D341Med (cell line): ENCODE measurements at regions not wholly inside any gene's neighbourhood (a gene's known extent, or its start where the extent isn't known, plus 50 kb on each side); places are given as distances from the start of the nearest gene placed in this dataset.
A peak's percentile ranks its signal among the peaks of the same experiment; 100 is the strongest.
"Not testable (repeated sequence)": the region's sequence is repeated elsewhere in the genome, so short reads cannot be mapped to it uniquely, and the experiment has no call there.

Experiments used
- DNase-seq: peaks from one replicate; pipeline ENCODE4 v3.0.0; 2012; ENCODE audit warnings: low spot score

DNA sequence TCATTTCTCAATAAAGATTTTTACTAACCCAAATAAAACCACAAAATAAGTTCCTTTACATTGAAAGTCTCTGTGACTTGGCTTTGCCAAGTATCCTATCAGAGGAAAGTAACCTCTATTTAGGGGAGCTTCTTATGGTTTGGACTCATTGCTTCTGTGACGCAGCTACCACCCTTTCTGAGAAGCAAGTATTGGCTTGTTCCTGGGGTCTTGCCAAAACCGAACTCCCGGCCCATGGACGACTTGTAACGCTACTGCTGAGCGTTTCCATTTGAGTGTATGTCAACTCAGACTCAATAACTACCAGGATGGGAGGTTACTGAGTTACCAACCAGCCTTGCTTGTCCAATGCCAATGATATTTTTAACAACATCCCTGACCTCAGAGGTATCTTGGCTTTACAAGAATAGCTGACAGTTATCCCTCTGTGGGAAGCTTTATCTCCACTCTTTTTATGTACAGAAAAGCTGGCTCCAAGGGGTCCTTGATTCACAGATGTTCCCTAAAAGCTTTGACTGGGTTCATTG, 911.9 kb downstream of the TTLL7 start:
- DNase-seq, result no peak

DNA sequence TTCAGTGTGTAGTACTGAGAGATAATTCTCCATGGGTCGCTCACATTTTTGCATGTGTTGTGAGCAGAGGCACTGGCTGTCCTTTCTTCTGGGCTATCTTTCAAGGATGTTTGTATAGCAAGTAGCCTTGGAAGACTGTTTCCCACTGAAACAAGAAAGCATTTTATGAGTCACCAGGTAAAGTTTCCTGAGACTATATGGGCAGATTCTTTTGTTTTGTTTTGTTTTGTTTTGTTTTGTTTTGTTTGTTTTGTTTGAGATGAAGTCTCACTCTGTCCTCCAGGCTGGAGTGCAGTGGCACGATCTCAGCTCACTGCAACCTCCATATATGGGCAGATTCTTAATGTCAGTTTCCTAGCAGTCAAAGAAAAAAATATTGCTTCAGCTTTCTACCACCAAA, 912.6 kb downstream of the TTLL7 start:
- no peak for DNase-seq

DNA sequence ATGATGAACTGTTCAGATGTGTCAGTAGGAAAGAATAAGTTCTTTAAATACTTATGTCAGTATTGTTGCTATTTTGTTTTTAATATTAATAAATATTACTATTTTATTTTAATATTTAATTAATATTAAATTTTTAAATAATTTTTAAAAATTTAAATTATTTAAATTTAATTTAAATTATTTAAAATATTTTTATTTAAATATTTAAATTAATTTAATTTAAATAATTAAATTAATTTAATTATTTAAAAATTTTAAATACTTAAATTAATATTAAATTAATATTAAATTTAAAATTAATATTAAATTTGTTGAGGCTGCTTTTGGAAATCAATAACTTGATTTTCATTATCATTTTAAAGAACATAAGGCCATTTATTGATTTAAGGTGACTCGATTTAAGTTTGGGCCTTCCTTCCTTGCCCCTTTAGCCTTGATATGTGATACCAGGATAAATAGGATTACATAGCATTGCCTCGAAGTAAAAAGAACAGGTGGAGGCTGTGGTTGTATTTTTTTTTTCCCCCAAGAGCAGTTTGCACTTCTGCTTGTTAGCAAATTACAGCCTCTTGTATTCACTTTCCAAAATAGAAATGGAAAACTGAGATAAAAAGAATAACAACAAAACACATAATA, 915.2 kb downstream of the TTLL7 start:
- DNase-seq, result no peak

DNA sequence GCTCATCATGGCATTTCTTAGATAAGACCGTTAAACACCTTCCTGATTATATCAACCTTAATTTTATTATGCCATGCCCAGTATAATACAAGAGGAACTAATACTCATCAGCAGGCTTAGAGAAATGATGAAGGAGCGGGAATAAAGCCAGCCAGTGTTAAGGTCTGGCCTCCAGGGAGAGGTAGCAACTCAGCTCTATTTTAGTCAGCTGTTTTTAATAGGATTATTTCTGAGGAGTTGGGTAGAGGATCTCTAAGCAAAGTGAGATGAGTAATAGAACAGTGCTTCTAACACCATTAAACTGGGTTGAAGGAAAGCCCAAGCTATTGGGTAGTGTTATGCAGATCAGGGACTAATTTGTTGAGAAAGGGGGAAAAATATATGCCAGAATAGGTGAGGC, 921.5 kb downstream of the TTLL7 start:
- peak; percentile 50 for DNase-seq

DNA sequence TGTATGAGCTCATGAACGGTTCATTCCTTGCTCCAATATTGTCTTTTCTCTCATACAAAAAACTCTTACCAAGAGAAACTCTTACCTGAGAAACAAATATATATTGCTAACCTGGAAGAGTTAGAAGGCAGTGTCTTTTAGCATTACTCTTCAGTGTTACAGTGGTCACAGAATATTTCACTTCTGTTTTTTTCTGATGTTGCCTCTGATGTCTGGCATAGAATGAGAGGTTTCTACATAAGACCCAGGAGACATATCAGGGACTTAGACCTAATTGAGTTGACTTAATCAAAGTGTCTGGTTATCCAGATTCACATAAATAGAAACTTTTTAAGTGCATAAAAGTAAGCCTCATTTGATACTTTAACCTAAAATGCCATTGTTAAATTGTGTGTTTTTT, 923.8 kb downstream of the TTLL7 start:
- no peak for DNase-seq

DNA sequence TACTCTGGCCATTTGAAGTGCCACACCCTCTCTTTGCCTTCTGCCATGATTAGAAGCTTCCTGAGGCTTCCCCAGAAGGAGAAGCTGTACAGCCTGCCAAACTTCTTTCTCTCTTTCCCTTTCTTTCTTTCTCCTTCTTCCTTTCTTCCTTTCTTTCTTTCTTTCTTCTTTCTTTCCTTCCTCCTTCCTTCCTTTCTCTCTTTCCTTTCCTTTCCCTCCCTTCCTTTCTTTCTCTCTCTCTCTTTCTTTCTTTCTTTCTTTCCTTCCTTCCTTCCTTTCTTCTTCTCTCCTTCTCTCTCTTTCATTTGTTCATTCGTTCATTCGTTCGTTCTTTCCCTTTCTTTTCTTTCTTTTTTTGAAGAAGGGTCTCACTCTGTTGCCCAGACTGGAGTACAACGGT, 931.0 kb downstream of the TTLL7 start:
- no peak for DNase-seq

DNA sequence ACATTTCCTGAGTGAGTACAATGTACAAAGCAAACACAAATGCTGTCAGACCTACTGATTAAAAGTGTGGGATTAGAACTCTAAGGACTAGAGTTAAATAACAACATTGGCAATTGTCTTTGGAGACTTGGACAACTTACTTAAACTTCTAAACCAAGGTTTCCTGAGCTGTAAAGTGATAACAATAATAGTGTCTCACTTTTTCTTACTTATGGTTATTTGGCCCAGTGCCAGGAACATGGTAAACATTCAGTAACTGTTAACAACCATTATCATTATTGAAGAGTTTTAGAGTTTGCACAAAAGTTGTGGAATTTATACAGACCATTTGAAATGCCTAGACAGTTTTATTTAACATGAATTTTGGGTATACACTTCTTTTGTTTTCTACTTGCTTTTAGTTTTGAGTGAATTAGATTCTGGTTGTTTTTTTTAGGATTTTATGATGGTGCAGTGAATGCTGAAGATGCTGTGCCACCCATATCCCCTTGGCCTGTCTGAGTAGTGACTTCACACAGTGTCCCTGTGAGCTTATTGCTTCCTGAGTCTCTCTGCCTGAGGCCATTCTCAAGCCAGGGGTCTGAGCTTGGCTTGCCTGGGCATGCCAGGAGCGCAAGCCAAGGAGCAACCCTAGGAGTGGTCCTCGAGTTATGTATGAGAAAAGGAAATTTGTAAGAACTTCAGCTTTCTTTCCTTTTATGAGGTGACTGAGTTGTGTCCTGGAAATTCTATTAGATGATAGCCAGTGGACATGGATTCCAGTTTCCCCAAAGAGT, 932.8 kb downstream of the TTLL7 start:
- no peak for DNase-seq

DNA sequence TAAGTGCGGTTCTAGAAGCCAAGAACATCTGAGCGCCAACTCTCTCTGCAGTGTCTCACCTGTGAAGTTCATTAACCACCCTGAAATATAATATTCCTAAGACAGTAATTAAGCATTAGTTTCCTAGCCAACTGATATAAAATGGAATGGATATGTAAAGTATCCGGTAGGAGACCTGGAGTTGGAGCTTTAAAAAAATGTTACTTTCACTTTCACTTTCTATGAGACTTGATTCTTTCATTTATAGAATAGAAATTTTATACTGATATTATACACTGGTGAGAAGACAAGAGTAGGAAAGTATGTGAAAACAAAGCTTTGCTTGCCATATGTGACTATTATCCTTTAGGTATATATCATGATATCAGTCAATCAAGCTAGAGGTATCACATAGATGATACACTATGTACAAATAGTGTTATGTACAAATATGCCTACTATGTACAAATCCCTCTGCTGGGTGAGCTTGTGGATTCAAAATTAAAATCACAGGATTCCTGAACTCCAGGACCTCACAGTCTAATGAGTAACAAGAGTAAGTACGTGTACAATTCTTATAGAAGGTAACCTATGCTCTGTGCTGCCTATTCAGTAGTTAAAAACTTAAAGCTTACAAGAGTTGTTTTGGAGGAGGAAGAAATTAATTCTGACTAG, 934.2 kb downstream of the TTLL7 start:
- DNase-seq, result no peak

DNA sequence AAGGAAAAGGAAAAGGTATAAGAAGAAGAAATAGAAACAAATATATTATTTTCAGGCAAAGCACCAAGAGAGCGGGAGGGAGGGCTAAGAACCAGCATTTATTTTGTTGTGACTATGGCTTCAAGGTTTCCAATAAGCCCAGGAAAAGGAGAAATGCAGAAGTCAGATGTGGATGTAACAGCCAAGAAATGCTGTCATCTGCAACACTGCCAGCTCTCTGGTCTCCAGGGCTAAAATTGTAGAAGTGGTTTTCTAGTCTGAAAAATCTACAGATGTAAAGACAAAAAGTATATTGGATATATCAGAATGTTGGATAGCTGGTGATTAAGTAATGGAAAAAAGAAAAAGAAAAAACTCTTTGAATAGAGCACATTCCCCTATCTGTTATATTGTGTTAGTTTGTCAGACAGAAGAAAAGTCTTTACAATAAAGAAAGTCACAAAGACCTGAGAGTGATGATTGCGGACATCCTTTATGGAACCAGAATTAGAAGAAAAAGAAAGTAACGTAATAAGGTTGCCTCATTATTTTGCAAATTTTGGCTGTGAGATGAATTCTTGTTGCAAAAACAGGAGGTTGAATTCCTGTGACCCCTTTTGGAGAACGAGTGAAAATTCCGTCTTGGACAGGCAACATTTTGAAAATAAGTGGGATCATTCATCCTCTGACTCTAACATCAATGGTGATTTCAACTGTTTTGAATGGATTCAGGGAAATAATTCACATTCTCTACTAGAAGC, 938.1 kb downstream of the TTLL7 start:
- DNase-seq, result no peak

DNA sequence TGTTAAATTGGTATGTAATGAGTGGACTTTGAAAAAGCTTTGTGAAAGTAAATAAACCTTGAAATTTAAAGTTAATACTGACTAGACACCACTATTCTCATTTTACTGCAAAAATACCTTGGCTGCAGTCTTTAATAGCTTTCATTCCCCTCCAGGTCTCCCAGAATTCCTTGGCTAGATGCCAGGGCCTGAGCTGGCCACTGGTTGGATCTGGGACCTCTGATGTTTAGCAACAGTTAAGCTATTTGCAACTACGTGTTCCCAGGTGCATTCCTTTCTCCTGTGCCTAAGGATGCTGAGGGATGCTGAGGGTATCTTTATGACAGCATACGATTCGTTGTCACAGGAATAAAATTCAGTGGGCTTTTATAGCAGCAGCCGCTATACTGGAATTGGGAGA, 938.7 kb downstream of the TTLL7 start:
- DNase-seq, result no peak

DNA sequence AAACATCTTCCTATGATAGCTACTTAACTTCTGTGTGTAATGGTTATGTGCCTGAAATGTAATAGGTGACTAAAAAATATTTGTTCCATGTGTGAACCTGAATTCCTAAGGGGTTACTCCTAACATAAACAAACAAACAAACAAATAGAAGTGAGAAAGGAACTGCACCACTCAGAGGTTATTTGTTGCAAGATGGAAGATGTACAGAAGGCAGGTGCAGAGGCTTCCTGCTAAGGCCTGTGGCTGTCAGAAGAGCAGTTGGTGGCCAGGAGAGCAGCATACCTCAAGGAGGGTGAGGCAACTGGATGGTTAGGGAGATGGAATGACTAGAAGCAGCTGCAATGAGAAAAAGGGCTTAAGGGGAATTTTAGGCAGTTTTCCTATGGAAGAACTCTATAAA, 940.6 kb downstream of the TTLL7 start:
- no peak for DNase-seq

DNA sequence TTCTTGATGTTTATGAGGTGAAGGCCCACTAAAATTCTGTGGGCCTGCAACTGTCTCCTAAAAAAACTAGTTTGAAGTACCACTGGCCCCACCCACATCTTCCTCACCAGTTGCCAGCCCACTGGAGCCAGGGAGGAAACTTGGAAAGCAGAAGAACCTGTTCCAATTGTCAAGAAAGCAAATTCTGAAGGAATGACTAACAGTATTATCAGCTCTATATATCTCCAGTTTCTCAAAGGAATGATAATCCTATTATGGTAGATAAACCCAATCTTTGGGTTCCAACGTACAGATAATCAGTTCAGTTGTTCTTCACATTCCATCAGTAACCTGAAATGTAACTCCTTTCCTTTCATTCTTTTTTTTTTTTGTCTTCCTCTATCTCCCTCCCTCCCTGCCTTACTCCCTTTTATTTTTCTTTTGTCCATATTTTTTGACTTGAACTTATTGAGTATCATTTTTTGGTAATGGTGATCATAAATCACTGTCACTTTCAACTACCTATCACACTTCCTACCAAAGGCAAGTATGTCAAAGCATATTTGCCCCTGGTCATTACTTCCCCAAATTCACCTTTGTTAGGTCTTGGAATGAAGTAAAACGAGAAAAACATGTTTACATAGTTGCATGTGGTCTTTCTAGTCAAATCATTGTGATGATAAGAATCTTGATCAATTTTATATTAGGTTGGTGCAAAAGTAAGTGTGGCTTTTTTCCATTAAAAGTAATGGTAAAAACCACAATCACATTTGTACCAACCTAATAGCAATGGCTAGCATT, 943.4 kb downstream of the TTLL7 start:
- no peak for DNase-seq

DNA sequence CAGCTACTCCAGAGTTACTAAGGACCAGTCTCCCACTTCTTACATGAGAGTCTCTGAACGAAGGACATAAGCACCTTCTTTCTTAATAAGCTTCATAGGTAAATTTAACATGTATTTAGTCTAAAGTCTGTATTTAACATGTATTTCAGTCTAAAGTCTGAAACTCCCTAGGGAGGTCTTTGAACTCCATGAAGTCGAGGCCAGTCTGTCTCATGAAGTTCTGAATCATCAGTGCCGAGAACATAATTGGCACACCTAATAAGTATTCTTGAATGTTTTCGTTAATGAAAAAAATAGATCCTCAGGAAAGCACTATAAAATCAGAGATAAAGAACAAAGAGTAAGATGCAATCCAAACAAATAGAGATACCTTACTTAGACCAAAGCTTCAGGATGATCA, 945.5 kb downstream of the TTLL7 start:
- no peak for DNase-seq

DNA sequence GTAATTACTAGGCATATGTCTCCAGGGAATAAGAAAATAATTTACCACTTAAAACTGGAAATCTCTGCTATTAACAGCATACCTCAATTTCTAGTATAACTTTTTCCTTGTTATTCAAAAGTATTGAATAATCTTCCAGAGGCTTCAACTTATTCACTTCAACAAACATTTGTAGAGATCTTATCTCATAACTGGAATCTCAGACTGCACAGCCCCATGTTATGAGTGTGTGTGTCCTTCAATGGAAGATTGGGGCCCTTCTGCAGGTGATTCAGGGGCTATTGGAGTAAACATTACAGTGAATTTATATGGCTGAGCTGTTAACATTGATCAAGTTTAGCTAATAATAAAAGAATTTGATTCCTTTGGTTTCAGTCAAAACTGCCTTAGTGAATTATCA, 946.1 kb downstream of the TTLL7 start:
- no peak for DNase-seq

DNA sequence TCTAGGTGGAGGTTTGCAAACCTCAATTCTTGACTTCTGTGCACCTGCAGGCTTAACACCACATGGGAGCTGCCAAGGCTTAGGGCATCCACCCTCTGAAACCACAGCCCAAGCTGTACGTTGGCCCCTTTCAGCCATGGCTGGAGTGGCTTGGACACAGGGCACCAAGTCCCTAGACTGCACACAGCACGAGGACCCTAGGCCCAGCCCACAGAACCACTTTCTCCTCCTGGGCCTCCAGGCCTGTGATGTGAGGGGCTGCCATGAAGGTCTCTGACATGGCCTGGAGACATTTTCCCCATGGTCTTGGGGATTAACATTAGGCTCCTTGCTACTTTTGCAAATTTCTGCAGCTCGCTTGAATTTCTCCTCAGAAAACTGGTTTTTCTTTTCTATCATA, 947.9 kb downstream of the TTLL7 start:
- not testable (repeated sequence) for DNase-seq

DNA sequence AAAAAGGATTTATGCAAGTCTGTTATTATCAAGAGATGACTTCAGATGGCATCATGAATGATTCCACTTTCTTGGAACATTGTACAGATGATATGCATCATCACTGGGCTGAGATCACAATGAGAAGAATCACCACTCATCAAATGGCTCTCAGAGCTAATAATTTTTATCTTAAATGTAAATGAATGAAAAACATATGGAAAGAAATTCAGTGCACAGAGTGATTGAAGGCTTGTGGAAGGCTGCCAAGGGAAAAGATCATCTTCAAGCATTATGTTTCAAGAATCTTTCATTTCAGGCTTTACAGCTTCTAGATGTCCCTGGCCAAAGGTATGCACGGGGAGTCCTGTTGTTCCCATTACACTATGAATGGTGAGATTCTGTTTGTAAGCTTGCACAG, 955.7 kb downstream of the TTLL7 start:
- no peak for DNase-seq

DNA sequence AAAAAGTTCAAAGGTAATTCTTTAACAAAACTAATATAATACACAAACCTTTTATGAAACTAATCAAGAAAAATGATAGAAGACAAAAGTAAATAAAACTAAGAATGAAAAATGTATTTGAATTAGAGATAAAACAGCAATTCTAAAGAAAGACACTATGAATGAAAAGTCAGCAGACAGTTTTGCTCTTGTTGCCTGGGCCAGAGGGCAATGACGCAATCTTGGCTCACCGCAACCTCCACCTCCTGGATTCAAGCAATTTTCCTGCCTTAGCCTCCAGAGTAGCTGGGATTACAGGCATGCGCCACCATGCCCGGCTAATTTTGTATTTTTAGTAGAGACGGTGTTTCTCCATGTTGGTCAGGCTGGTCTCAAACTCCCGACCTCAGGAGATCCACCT, 959.8 kb downstream of the TTLL7 start:
- not testable (repeated sequence) for DNase-seq

DNA sequence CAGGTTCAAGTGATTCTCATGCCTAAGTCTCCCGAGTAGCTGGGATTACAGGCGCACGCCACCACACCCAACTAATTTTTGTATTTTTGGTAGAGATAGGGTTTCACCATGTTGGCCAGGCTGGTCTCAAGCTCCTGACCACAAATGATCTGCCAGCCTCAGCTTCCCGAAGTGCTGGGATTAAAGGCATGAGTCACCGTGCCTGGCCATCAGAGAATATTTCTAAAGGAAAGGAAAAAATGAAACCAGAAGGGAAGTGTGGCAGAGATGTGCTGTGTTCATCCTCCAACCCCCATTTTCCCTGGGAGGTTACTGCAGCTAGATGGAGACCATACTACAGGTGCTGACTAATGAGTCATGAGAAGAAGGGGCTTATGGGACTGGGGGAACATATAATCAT, 964.1 kb downstream of the TTLL7 start:
- no peak for DNase-seq

DNA sequence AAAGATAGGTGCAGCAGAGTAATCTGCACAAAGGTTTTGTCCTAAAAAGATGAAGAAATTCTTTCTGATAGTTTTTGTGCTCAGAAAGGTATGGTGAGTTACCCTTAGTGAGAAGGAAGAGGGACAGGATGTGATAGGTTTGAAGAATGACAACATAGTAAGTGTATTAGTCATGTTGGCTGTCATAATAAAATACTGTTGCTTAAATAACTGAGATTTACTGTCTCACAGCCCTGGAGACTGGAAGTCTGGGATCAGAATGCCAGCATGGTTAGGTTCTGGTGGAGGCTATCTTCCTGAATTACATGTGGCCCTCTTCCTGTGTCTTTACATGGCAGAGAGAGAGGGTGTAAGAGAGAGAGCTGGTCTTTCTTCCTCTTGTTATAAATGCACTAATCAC, 965.2 kb downstream of the TTLL7 start:
- no peak for DNase-seq

DNA sequence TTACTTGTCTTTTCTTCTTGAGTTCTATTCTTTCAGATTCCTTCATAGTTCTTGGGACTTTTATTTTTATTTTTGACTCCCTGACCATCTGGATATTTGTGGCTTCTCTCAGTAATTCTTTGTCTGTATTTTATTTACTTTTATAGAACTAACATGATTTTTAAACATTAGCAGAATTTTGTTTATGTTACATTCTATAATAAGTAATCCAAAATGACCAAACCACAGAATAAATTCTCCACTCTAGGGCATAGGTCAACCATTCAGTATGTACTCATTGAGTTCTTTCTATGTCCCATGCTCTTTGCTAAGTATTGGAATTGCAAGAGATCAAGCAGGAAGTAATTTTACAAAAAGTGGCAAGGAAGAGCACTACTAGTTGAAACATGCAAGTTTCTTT, 969.0 kb downstream of the TTLL7 start:
- DNase-seq, result no peak

DNA sequence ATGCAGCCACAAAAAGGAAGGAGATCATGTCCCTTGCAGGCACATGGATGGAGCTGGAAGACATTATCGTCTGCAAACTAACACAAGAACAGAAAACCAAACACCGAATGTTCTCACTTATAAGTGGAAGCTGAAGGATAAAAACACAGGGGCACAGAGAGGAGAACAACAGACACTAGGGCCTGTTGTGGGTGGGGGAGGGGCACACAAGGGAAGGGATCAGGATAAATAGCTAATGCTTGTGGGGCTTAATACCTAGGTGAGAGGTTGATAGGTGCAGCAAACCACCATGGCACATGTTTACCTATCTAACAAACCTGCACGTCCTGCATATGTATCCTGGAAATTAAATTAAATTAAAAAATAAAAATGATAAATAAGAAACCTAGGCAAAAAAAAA, 969.9 kb downstream of the TTLL7 start:
- no peak for DNase-seq

DNA sequence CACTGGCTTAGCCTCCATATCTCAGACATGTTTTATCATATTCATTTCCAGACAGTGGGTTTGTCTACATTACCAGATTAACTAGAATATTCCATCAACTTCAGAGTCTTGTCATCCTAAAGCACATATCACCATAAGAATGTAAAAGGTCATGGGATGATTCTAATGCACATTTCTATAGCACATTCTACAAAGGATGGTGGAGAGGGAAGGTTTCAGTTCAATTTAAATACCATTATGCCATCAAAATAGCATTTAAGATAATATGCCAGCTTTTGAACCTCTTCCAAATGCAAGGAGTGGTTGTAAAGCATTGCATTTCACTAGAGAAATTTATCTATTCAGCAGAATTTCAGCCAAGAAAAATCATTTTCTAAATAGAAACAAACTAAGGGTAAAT, 970.5 kb downstream of the TTLL7 start:
- no peak for DNase-seq
